MM.1S (cell line): ENCODE measurements at regions not wholly inside any gene's neighbourhood (a gene's known extent, or its start where the extent isn't known, plus 50 kb on each side); places are given as distances from the start of the nearest gene placed in this dataset.

ENCODE experiments used
- DNase-seq: peaks from one replicate; pipeline ENCODE4 v3.0.0-alpha.2; 2015
- H2AFZ ChIP-seq: fragments of 300-600 bp; sonication (generic); 2 replicates; pipeline ENCODE4 v1.6.0; 2016; ENCODE audit warnings: antibody characterized with exemption, low read length
- H3F3A ChIP-seq: fragments of 300-600 bp; sonication (generic); 2 replicates; pipeline ENCODE4 v1.6.1; 2016; ENCODE audit warnings: mild to moderate bottlenecking, antibody characterized with exemption, low read length, moderate library complexity, mixed read lengths; ENCODE audit not compliant: insufficient read depth
- H3K27ac ChIP-seq: fragments of 300-600 bp; sonication (generic); 2 replicates; pipeline ENCODE4 v1.5.1; 2016; ENCODE audit warnings: mild to moderate bottlenecking, low read length
- H3K27me3 ChIP-seq: fragments of 300-600 bp; sonication (generic); replicated peaks from 2 replicates; pipeline ENCODE4 v1.6.0; 2016; ENCODE audit warnings: low read length; ENCODE audit not compliant: insufficient read depth
- H3K36me3 ChIP-seq: fragments of 300-600 bp; sonication (generic); replicated peaks from 2 replicates; pipeline ENCODE4 v1.6.1; 2016; ENCODE audit warnings: mild to moderate bottlenecking, low read length, mixed read lengths; ENCODE audit not compliant: insufficient read depth
- H3K4me1 ChIP-seq: fragments of 300-600 bp; sonication (generic); 2 replicates; pipeline ENCODE4 v1.6.1; 2016; ENCODE audit warnings: low read length, mixed read lengths
- H3K4me2 ChIP-seq: fragments of 300-600 bp; sonication (generic); 2 replicates; pipeline ENCODE4 v1.6.0; 2016; ENCODE audit warnings: low read depth, low read length
- H3K4me3 ChIP-seq: fragments of 300-600 bp; sonication (generic); 2 replicates; pipeline ENCODE4 v1.5.1; 2016; ENCODE audit warnings: low read length, mixed read lengths
- H3K79me2 ChIP-seq: fragments of 300-600 bp; sonication (generic); 2 replicates; pipeline ENCODE4 v1.6.1; 2016; ENCODE audit warnings: mixed run types, low read length, mixed read lengths
- H3K9ac ChIP-seq: fragments of 300-600 bp; sonication (generic); 2 replicates; pipeline ENCODE4 v1.6.1; 2016; ENCODE audit warnings: low read length, mixed read lengths
- H3K9me2 ChIP-seq: fragments of 300-600 bp; sonication (generic); replicated peaks from 2 replicates; pipeline ENCODE4 v1.6.1; 2016; ENCODE audit warnings: mild to moderate bottlenecking, low read length, mixed read lengths; ENCODE audit not compliant: insufficient read depth
- H3K9me3 ChIP-seq: fragments of 300-600 bp; sonication (generic); replicated peaks from 2 replicates; pipeline ENCODE4 v1.6.1; 2016; ENCODE audit warnings: mild to moderate bottlenecking, low read length, mixed read lengths; ENCODE audit not compliant: insufficient read depth
- H4K20me1 ChIP-seq: fragments of 300-600 bp; sonication (generic); 2 replicates; pipeline ENCODE4 v1.6.1; 2016; ENCODE audit warnings: mild to moderate bottlenecking, low read length, moderate library complexity, mixed read lengths; ENCODE audit not compliant: insufficient read depth
- CTCF ChIP-seq: fragments of 300-600 bp; sonication (generic); IDR thresholded peaks from 2 replicates; pipeline ENCODE4 v1.5.1; 2016; ENCODE audit warnings: antibody characterized with exemption, low read length, mixed read lengths
- EZH2 ChIP-seq: fragments of 300-600 bp; sonication (generic); optimal IDR thresholded peaks from 2 replicates; pipeline ENCODE3; 2017; ENCODE audit warnings: low read depth, mild to moderate bottlenecking, antibody characterized with exemption, low read length, mixed read lengths
- EZH2phosphoT487 ChIP-seq: fragments of 300-600 bp; sonication (generic); IDR thresholded peaks from 2 replicates; pipeline ENCODE4 v1.6.1; 2018; ENCODE audit warnings: antibody characterized with exemption, low read length

GRCh38 chr6:49325891-49326290 lies 137.2 kb downstream of the MMUT start:
- no peak for TF ChIP-seq EZH2phosphoT487
- no peak for TF ChIP-seq EZH2
- TF ChIP-seq CTCF, result no peak
- no peak overlapping the region for H2AFZ ChIP-seq
- H3K4me1 ChIP-seq, result no peaks in the 10 kb centered on the region
- H3F3A ChIP-seq, result no peaks in the 10 kb centered on the region
- H3K9me3 ChIP-seq, result no peaks in the 10 kb centered on the region
- no peaks in the 10 kb centered on the region for H3K9me2 ChIP-seq
- no peaks in the 10 kb centered on the region for H3K79me2 ChIP-seq
- no peak overlapping the region for H3K27ac ChIP-seq
- H3K36me3 ChIP-seq, result no peaks in the 10 kb centered on the region
- H3K4me3 ChIP-seq, result no peak overlapping the region
- H3K4me2 ChIP-seq, result no peak overlapping the region
- DNase-seq, result no peak
- no peaks in the 10 kb centered on the region for H4K20me1 ChIP-seq
- H3K27me3 ChIP-seq, result no peaks in the 10 kb centered on the region
- no peak overlapping the region for H3K9ac ChIP-seq

- Histone ChIP-seq H3K79me2 (no peaks in the 10 kb centered on the region), H3K9ac (no peak overlapping the region), H3K9me2 (no peaks in the 10 kb centered on the region), H3K27ac (no peak overlapping the region), H3F3A (no peaks in the 10 kb centered on the region), H3K4me3 (no peak overlapping the region), H2AFZ (no peak overlapping the region), H3K4me1 (no peaks in the 10 kb centered on the region), H3K27me3 (no peaks in the 10 kb centered on the region), H3K4me2 (no peak overlapping the region), H3K9me3 (no peaks in the 10 kb centered on the region), H3K36me3 (no peaks in the 10 kb centered on the region), H4K20me1 (no peaks in the 10 kb centered on the region)
- no peak for TF ChIP-seq CTCF
- TF ChIP-seq EZH2, result no peak
- no peak for TF ChIP-seq EZH2phosphoT487
- no peak for DNase-seq
Observed at GRCh38 chr6:49322861-49323260, 140.2 kb downstream of the MMUT start.

GRCh38 chr6:49321561-49322072 lies 141.4 kb downstream of the MMUT start:
- no peak overlapping the region for H3K9ac ChIP-seq
- no peaks in the 10 kb centered on the region for H3K36me3 ChIP-seq
- H2AFZ ChIP-seq, result no peak overlapping the region
- no peaks in the 10 kb centered on the region for H4K20me1 ChIP-seq
- no peaks in the 10 kb centered on the region for H3K9me2 ChIP-seq
- H3F3A ChIP-seq, result no peaks in the 10 kb centered on the region
- DNase-seq, result no peak
- no peaks in the 10 kb centered on the region for H3K79me2 ChIP-seq
- no peak overlapping the region for H3K4me2 ChIP-seq
- H3K9me3 ChIP-seq, result no peaks in the 10 kb centered on the region
- H3K27me3 ChIP-seq, result no peaks in the 10 kb centered on the region
- no peaks in the 10 kb centered on the region for H3K4me1 ChIP-seq
- no peak overlapping the region for H3K4me3 ChIP-seq
- TF ChIP-seq EZH2phosphoT487 (no peak), CTCF (no peak), EZH2 (no peak)
- H3K27ac ChIP-seq, result no peak overlapping the region
